GM12878 (cell line): ENCODE measurements at regions not wholly inside any gene's neighbourhood (a gene's known extent, or its start where the extent isn't known, plus 50 kb on each side); places are given as distances from the start of the nearest gene placed in this dataset.

Experiments used
- ATAC-seq: fragments of 200-7000 bp; cut with Tn5 transposase; 3 replicates; pipeline ENCODE4 v1.9.1; 2020; ENCODE audit warnings: mild to moderate bottlenecking, moderate library complexity
- BruUV-seq: library from RNA; stranded (reverse); fragments of 400-500 nt; replicated peaks from 2 replicates; lab custom pipeline; 2021; lab: Mats Ljungman, UMichigan
- CTCF ChIA-PET: fragments of 300-600 bp; sonication (Branson Sonifier 250); formaldehyde crosslinking; extraction: SDS; loops from one replicate; lab custom pipeline; 2021; ENCODE audit warnings: inconsistent platforms; lab: Yijun Ruan, JAX
- POLR2A ChIA-PET: fragments of 350-600 bp; formaldehyde crosslinking; extraction: SDS; loops from one replicate; lab custom pipeline; 2021; ENCODE audit warnings: inconsistent platforms; lab: Charles Lee
- RAD21 ChIA-PET: fragments of 300-600 bp; sonication (Branson Sonifier 250); formaldehyde crosslinking; loops from one replicate; lab custom pipeline; 2023; ENCODE audit warnings: antibody characterized with exemption; ENCODE audit not compliant: unreplicated experiment; lab: Charles Lee
- SMC1A ChIA-PET: fragments of 300-600 bp; sonication (Branson Sonifier 250); formaldehyde crosslinking; loops from one replicate; lab custom pipeline; 2023; ENCODE audit not compliant: unreplicated experiment, uncharacterized antibody; lab: Charles Lee
- DNase-seq: peaks from one replicate; pipeline ENCODE4 v3.0.0-alpha.2; 2011; ENCODE audit warnings: low read depth, low spot score
- FAIRE-seq: peaks from 3 replicates; lab custom pipeline; 2011; peaks lifted over from hg19 to GRCh38; lab: Jason Lieb, UNC
- H2AFZ ChIP-seq: 2 replicates; pipeline ENCODE4 v1.6.0; 2011; ENCODE audit warnings: low read depth, low read length, control low read depth; ENCODE audit not compliant: control insufficient read depth
- H3K27ac ChIP-seq: 2 replicates; pipeline ENCODE4 v1.5.1; 2011; ENCODE audit warnings: control low read depth; ENCODE audit not compliant: control insufficient read depth, insufficient read depth
- H3K27me3 ChIP-seq, 2 experiments: replicated peaks in 1 of 2; 2 replicates each; pipeline versions ENCODE4 v1.6.0 to v1.6.1; 2011; ENCODE audit warnings: low read length in 1 of 2; ENCODE audit not compliant: control insufficient read depth in 2 of 2, insufficient read depth in 2 of 2
- H3K36me3 ChIP-seq, 2 experiments: 2 replicates each; pipeline ENCODE4 v1.5.1; 2011; ENCODE audit warnings: low read length in 1 of 2; ENCODE audit not compliant: control insufficient read depth in 2 of 2, insufficient read depth in 2 of 2
- H3K4me1 ChIP-seq: 2 replicates; pipeline ENCODE4 v1.6.1; 2011; ENCODE audit warnings: mild to moderate bottlenecking, low read length, moderate library complexity, mixed read lengths; ENCODE audit not compliant: control insufficient read depth, insufficient read depth
- H3K4me2 ChIP-seq: 2 replicates; pipeline ENCODE4 v1.6.0; 2011; ENCODE audit warnings: control low read depth; ENCODE audit not compliant: control insufficient read depth, insufficient read depth
- H3K4me3 ChIP-seq: fragments of 200-600 bp; sonication (generic); 2 replicates; pipeline ENCODE4 v1.5.1; 2016
- H3K79me2 ChIP-seq: 2 replicates; pipeline ENCODE4 v1.6.0; 2011; ENCODE audit warnings: low read length; ENCODE audit not compliant: control insufficient read depth, insufficient read depth
- H3K9ac ChIP-seq: 2 replicates; pipeline ENCODE4 v1.8.0; 2011; ENCODE audit warnings: low read length, control low read depth, mixed read lengths; ENCODE audit not compliant: control insufficient read depth, insufficient read depth
- H3K9me3 ChIP-seq: replicated peaks from 3 replicates; pipeline ENCODE4 v1.5.1; 2011; ENCODE audit warnings: mild to moderate bottlenecking, low read length; ENCODE audit not compliant: control insufficient read depth, insufficient read depth
- H4K20me1 ChIP-seq: 2 replicates; pipeline ENCODE4 v1.6.0; 2011; ENCODE audit not compliant: control insufficient read depth, insufficient read depth
- BCL3 ChIP-seq: IDR thresholded peaks from 2 replicates; pipeline ENCODE4 v1.6.1; 2011; ENCODE audit warnings: borderline replicate concordance, low read depth, mild to moderate bottlenecking, moderate library complexity, low read length; ENCODE audit not compliant: insufficient read depth, poor library complexity, severe bottlenecking
- CHD2 ChIP-seq: IDR thresholded peaks from 2 replicates; pipeline ENCODE4 v1.6.1; 2011; ENCODE audit warnings: low read depth, low read length, improper control_type of control experiment, borderline replicate concordance
- CUX1 ChIP-seq: IDR thresholded peaks from 2 replicates; pipeline ENCODE4 v1.6.1; 2012; ENCODE audit warnings: improper control_type of control experiment, low read depth, low read length; ENCODE audit not compliant: insufficient replicate concordance
- ESRRA ChIP-seq: IDR thresholded peaks from 2 replicates; pipeline ENCODE4 v1.6.1; 2012; ENCODE audit warnings: mild to moderate bottlenecking, low read length, improper control_type of control experiment
- ETV6 ChIP-seq, 2 experiments: fragments of 450-650 bp in 1 of 2; IDR thresholded peaks in 1 of 2; conservative IDR thresholded peaks in 1 of 2; 2 replicates each; pipeline ENCODE4 v1.6.1; 2014; ENCODE audit warnings: antibody characterized with exemption in 1 of 2, borderline replicate concordance in 1 of 2, low read depth in 1 of 2, mild to moderate bottlenecking in 1 of 2, moderate library complexity in 1 of 2
- FOS ChIP-seq: IDR thresholded peaks from 3 replicates; pipeline ENCODE4 v1.6.1; 2011; ENCODE audit warnings: borderline replicate concordance; ENCODE audit not compliant: insufficient read length; ENCODE audit errors: extremely low read depth
- KLF5 ChIP-seq: fragments of 450-650 bp; IDR thresholded peaks from 2 replicates; pipeline ENCODE4 v1.6.1; 2014; ENCODE audit warnings: mild to moderate bottlenecking; ENCODE audit not compliant: partially characterized antibody
- NFYA ChIP-seq: IDR thresholded peaks from 2 replicates; pipeline ENCODE4 v1.6.1; 2011; ENCODE audit warnings: low read depth, mild to moderate bottlenecking, low read length, improper control_type of control experiment, borderline replicate concordance
- NR2C1 ChIP-seq: fragments of 450-650 bp; IDR thresholded peaks from 2 replicates; pipeline ENCODE4 v1.6.1; 2017; ENCODE audit warnings: antibody characterized with exemption, mild to moderate bottlenecking, moderate library complexity
- POU2F2 ChIP-seq: IDR thresholded peaks from 3 replicates; pipeline ENCODE4 v1.6.1; 2011; ENCODE audit warnings: low read depth, mild to moderate bottlenecking, low read length, borderline replicate concordance
- RAD21 ChIP-seq: IDR thresholded peaks from 2 replicates; pipeline ENCODE4 v1.6.1; 2011; ENCODE audit warnings: mild to moderate bottlenecking, low read depth, low read length, moderate library complexity; ENCODE audit not compliant: insufficient read depth
- RBBP5 ChIP-seq: fragments of 200-600 bp; sonication (generic); conservative IDR thresholded peaks from 2 replicates; pipeline ENCODE4 v1.6.1; 2016
- SPI1 ChIP-seq: IDR thresholded peaks from 2 replicates; pipeline ENCODE4 v1.6.1; 2011; ENCODE audit warnings: low read depth, mild to moderate bottlenecking, low read length, moderate library complexity, borderline replicate concordance; ENCODE audit not compliant: insufficient read depth
- WGBS: methylation state at CpG from one replicate; pipeline ENCODE4 v1.1.6; 2016; ENCODE audit warnings: low lambda C conversion rate; ENCODE audit not compliant: insufficient replicate concordance, insufficient coverage; ENCODE audit errors: missing lambda C conversion rate; 5-methylcytosine and 5-hydroxymethylcytosine counted together
- in situ Hi-C: fragments of 300-500 bp; cut with MboI; formaldehyde crosslinking; loops from 9 replicates; pipeline ENCODE4 v1.14.3; 2018; ENCODE audit warnings: mixed read lengths
- intact Hi-C: fragments of 100-400 bp; cut with micrococcal nuclease; formaldehyde crosslinking; loops from one replicate; pipeline ENCODE4 v1.14.2; 2022; ENCODE audit not compliant: unreplicated experiment

- H3K79me2 ChIP-seq, result no peaks in the 10 kb centered on the region
- ChIA-PET POLR2A (no interaction called here), CTCF (no interaction called here), RAD21 (no interaction called here), SMC1A (no interaction called here)
- no peaks in the 10 kb centered on the region; the same call in 2 of the 3 replicates for H3K9me3 ChIP-seq
- BruUV-seq, result no TSS peak
- no peak overlapping the region for H3K4me3 ChIP-seq
- H3K9ac ChIP-seq, result no peak overlapping the region
- no peaks in the 10 kb centered on the region for H4K20me1 ChIP-seq
- intact Hi-C loops (no loop called here), in situ Hi-C loops (no loop called here)
- TF ChIP-seq BCL3 (no peak), SPI1 (no peak), ESRRA (no peak), CHD2 (no peak), NR2C1 (no peak), ETV6 (conservative IDR thresholded peaks at IDR 0.05 in 1 of 2, IDR thresholded peaks at IDR 0.05 in 1 of 2; ENCODE audit: borderline replicate concordance in 1 of 2, low read depth in 1 of 2) (no peak), KLF5 (no peak), RAD21 (no peak), CUX1 (no peak), FOS (no peak), RBBP5 (no peak), NFYA (no peak), POU2F2 (no peak)
- DNase-seq (no peak), ATAC-seq (no peak), FAIRE-seq (no peak)
- H3K4me1 ChIP-seq, result no peaks in the 10 kb centered on the region
- WGBS, result 28% methylated on average over 3 of the region's 3 CpGs
- no peak overlapping the region for H2AFZ ChIP-seq
- no peak overlapping the region for H3K4me2 ChIP-seq
- H3K27ac ChIP-seq, result no peak overlapping the region
- no peaks in the 10 kb centered on the region for H3K36me3 ChIP-seq
- no peaks in the 10 kb centered on the region; a peak in 1 of 4 replicates for H3K27me3 ChIP-seq
Measured at GRCh38 chr9:84481231-84481630, 140.7 kb upstream of the SLC28A3 start.
